Medulla oblongata (tissue), 1 donor: ENCODE measurements at regions not wholly inside any gene's neighbourhood (a gene's known extent, or its start where the extent isn't known, plus 50 kb on each side); places are given as distances from the start of the nearest gene placed in this dataset.
"Not testable (repeated sequence)": the region's sequence is repeated elsewhere in the genome, so short reads cannot be mapped to it uniquely, and the experiment has no call there.

Source experiments
- DNase-seq: peaks from one replicate; pipeline ENCODE4 v3.0.0-alpha.2; 2015; ENCODE audit errors: extremely low spot score

GRCh38 chr6:12610862-12611261 is 105.7 kb upstream of the PHACTR1 start:
- no peak for DNase-seq

GRCh38 chr6:12613811-12614210 is 102.8 kb upstream of the PHACTR1 start:
- DNase-seq, result no peak

- DNase-seq, result no peak
Observed at GRCh38 chr6:12614456-12614855, 102.1 kb upstream of the PHACTR1 start.

- no peak for DNase-seq
Observed at GRCh38 chr6:12618296-12618695, 98.3 kb upstream of the PHACTR1 start.

- DNase-seq, result peak; percentile 71
Observed at GRCh38 chr6:12621754-12622153, 94.8 kb upstream of the PHACTR1 start.

GRCh38 chr6:12622566-12622965 is 94.0 kb upstream of the PHACTR1 start:
- DNase-seq, result no peak

- DNase-seq, result no peak
Observed at GRCh38 chr6:12624142-12624837, 92.3 kb upstream of the PHACTR1 start.

GRCh38 chr6:12627053-12627452 is 89.5 kb upstream of the PHACTR1 start:
- DNase-seq, result no peak

- DNase-seq, result no peak
Observed at GRCh38 chr6:12628327-12628726, 88.2 kb upstream of the PHACTR1 start.

- peak; percentile 35 for DNase-seq
Observed at GRCh38 chr6:12633746-12634145, 82.8 kb upstream of the PHACTR1 start.

GRCh38 chr6:12635375-12635774 is 81.2 kb upstream of the PHACTR1 start:
- DNase-seq, result no peak

GRCh38 chr6:12635813-12636212 is 80.8 kb upstream of the PHACTR1 start:
- DNase-seq, result no peak

GRCh38 chr6:12636336-12636735 is 80.2 kb upstream of the PHACTR1 start:
- DNase-seq, result no peak

- peak; percentile 64 for DNase-seq
Observed at GRCh38 chr6:12637960-12638641, 78.5 kb upstream of the PHACTR1 start.

- no peak for DNase-seq
Observed at GRCh38 chr6:12640438-12640837, 76.1 kb upstream of the PHACTR1 start.

GRCh38 chr6:12641785-12642184 is 74.8 kb upstream of the PHACTR1 start:
- not testable (repeated sequence) for DNase-seq

GRCh38 chr6:12645941-12646340 is 70.6 kb upstream of the PHACTR1 start:
- no peak for DNase-seq

GRCh38 chr6:12648171-12648570 is 68.4 kb upstream of the PHACTR1 start:
- DNase-seq, result no peak

GRCh38 chr6:12649325-12649724 is 67.2 kb upstream of the PHACTR1 start:
- no peak for DNase-seq

GRCh38 chr6:12653486-12653885 is 63.1 kb upstream of the PHACTR1 start:
- no peak for DNase-seq

GRCh38 chr6:12654107-12654506 is 62.5 kb upstream of the PHACTR1 start:
- no peak for DNase-seq

GRCh38 chr6:12654514-12654913 is 62.1 kb upstream of the PHACTR1 start:
- DNase-seq, result no peak

- no peak for DNase-seq
Observed at GRCh38 chr6:12656906-12657305, 59.7 kb upstream of the PHACTR1 start.

GRCh38 chr6:12657884-12658283 is 58.7 kb upstream of the PHACTR1 start:
- no peak for DNase-seq
